ENCODE measurements at regions not wholly inside any gene's neighbourhood (a gene's known extent, or its start where the extent isn't known, plus 50 kb on each side); places are given as distances from the start of the nearest gene placed in this dataset.

DNA sequence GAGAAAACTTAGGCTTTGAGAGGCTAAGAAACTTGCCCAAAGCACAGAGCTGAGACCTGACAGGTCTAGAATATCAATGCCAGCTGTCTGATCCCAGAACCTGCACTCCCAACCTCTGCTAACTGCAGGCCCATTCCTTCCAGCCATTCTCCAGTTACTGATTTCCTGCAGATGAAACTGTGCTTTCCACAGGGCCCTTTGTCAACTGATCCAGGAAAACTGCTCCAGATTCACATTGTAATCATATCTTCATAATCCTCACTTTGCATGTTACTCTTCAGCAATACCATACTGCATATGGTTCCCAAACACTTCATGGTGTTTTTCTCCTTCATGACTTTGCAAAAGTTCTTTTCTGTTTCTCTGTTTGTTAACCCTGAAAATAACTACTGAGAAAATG lies 100.6 kb downstream of the RAP2A start:
- no peak for TF ChIP-seq CTCF (conservative IDR thresholded peaks at IDR 0.05)
- H3K36me3 Mint-ChIP-seq = no peaks in the 10 kb centered on the region
- no peaks in the 10 kb centered on the region for H3K27me3 Mint-ChIP-seq
- no peak for DNase-seq (ENCODE audit: extremely low spot score, unreplicated experiment)
- no peak overlapping the region for H3K27ac Mint-ChIP-seq
- no peak overlapping the region for H3K4me3 Mint-ChIP-seq
- H3K9me3 Mint-ChIP-seq = peaks cover 4% of the 10 kb centered on the region
- no peaks in the 10 kb centered on the region for H3K4me1 Mint-ChIP-seq (ENCODE audit: unreplicated experiment)

DNA sequence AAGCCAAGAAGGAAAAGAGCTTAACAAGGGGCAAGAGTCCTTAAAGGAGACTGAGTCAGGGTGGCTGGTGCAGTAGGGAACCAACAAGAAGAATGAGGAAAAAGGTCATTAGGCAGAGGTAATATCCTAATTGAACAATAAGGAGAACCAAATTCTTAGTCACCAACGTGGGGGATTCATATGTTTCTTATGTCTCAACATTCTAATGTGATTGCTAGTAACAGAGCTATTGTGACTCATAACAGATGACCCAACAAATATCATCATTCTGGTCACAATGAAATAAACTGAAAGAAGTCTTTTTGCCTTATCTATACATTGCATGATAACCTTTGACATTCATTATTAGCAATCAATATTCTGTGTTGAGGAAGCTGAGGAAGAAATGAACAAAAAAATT lies 101.6 kb downstream of the RAP2A start:
- H3K9me3 Mint-ChIP-seq = peaks cover 4% of the 10 kb centered on the region
- H3K4me3 Mint-ChIP-seq = no peak overlapping the region
- no peak for DNase-seq (ENCODE audit: extremely low spot score, unreplicated experiment)
- H3K36me3 Mint-ChIP-seq = no peaks in the 10 kb centered on the region
- no peaks in the 10 kb centered on the region for H3K27me3 Mint-ChIP-seq
- no peaks in the 10 kb centered on the region for H3K4me1 Mint-ChIP-seq (ENCODE audit: unreplicated experiment)
- no peak overlapping the region for H3K27ac Mint-ChIP-seq
- TF ChIP-seq CTCF (conservative IDR thresholded peaks at IDR 0.05) = no peak

GRCh38 chr13:97537110-97537509 lies 103.1 kb downstream of the RAP2A start:
- Mint-ChIP-seq H3K4me1 (ENCODE audit: unreplicated experiment) (no peaks in the 10 kb centered on the region), H3K36me3 (no peaks in the 10 kb centered on the region), H3K27ac (no peak overlapping the region), H3K9me3 (no peaks in the 10 kb centered on the region), H3K4me3 (no peak overlapping the region), H3K27me3 (no peaks in the 10 kb centered on the region)
- TF ChIP-seq CTCF (conservative IDR thresholded peaks at IDR 0.05) = no peak
- DNase-seq (ENCODE audit: extremely low spot score, unreplicated experiment) = no peak

GRCh38 chr13:97538203-97538602 lies 104.2 kb downstream of the RAP2A start:
- no peak overlapping the region for H3K27ac Mint-ChIP-seq
- no peak for TF ChIP-seq CTCF (conservative IDR thresholded peaks at IDR 0.05)
- H3K4me1 Mint-ChIP-seq (ENCODE audit: unreplicated experiment) = no peaks in the 10 kb centered on the region
- H3K4me3 Mint-ChIP-seq = no peak overlapping the region
- H3K9me3 Mint-ChIP-seq = no peaks in the 10 kb centered on the region
- no peak for DNase-seq (ENCODE audit: extremely low spot score, unreplicated experiment)
- H3K27me3 Mint-ChIP-seq = no peaks in the 10 kb centered on the region
- H3K36me3 Mint-ChIP-seq = no peaks in the 10 kb centered on the region

- H3K36me3 Mint-ChIP-seq = no peaks in the 10 kb centered on the region
- TF ChIP-seq CTCF (conservative IDR thresholded peaks at IDR 0.05) = no peak
- no peaks in the 10 kb centered on the region for H3K27me3 Mint-ChIP-seq
- no peak for DNase-seq (ENCODE audit: extremely low spot score, unreplicated experiment)
- H3K9me3 Mint-ChIP-seq = no peaks in the 10 kb centered on the region
- H3K4me1 Mint-ChIP-seq (ENCODE audit: unreplicated experiment) = no peaks in the 10 kb centered on the region
- H3K27ac Mint-ChIP-seq = no peak overlapping the region
- no peak overlapping the region for H3K4me3 Mint-ChIP-seq
Measured at GRCh38 chr13:97539651-97540610, 106.0 kb downstream of the RAP2A start.

All from type B pancreatic cell (in vitro differentiated cells).